ENCODE measurements at regions not wholly inside any gene's neighbourhood (a gene's known extent, or its start where the extent isn't known, plus 50 kb on each side); places are given as distances from the start of the nearest gene placed in this dataset.

DNA sequence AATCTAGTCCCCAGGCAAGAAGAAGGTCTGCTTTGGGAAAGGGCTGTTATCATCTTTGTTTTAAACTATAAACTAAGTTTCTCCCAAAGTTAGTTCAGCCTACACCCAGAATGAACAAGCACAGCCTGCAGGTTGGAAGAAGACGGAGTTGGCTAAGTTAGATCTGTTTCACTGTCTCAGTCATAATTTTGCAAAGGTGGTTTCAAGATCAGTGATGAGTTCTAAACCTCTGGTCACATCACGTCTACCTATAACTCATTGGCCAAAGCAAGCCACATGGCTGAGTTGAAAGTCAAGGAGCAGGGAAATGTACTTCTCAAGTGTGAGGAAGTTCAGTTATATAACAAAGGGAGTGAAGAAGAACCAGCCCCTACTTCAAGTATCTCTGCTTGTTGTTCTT, 50.5 kb upstream of the ECI2 start:
- Histone ChIP-seq H3K9me3 (no peaks in the 10 kb centered on the region), H3K36me3 (no peaks in the 10 kb centered on the region), H3K27me3 (ENCODE audit: low read depth) (no peaks in the 10 kb centered on the region), H3K4me1 (no peaks in the 10 kb centered on the region), H3K27ac (no peak overlapping the region), H3K4me3 (no peak overlapping the region)
- intact Hi-C loops (cut with DNase I): no loop called here
- TF ChIP-seq, protein P1, sequence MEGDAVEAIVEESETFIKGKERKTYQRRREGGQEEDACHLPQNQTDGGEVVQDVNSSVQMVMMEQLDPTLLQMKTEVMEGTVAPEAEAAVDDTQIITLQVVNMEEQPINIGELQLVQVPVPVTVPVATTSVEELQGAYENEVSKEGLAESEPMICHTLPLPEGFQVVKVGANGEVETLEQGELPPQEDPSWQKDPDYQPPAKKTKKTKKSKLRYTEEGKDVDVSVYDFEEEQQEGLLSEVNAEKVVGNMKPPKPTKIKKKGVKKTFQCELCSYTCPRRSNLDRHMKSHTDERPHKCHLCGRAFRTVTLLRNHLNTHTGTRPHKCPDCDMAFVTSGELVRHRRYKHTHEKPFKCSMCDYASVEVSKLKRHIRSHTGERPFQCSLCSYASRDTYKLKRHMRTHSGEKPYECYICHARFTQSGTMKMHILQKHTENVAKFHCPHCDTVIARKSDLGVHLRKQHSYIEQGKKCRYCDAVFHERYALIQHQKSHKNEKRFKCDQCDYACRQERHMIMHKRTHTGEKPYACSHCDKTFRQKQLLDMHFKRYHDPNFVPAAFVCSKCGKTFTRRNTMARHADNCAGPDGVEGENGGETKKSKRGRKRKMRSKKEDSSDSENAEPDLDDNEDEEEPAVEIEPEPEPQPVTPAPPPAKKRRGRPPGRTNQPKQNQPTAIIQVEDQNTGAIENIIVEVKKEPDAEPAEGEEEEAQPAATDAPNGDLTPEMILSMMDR (IDR thresholded peaks at IDR 0.05): no peak
- DNase-seq (no peak), ATAC-seq (no peak)

DNA sequence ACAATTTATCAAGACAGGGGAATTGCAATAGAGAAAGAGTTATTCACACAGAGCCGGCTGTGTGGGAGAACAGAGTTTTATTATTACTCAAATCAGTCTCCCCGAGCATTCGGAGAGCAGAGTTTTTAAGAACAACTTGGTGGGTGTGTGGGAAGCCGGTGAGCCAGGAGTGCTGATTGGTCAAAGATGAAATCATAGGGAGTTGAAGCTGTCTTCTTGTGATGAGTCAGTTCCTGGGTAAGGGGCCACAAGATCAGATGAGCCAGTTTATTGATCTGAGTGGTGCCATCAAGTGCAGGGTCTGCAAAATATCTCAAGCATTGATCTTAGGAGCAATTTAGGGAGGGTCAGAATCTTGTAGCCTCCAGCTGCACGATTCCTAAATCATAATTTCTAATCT, 50.0 kb upstream of the ECI2 start:
- no peak overlapping the region for H3K27ac ChIP-seq
- intact Hi-C loops (cut with DNase I): no loop called here
- no peak for ATAC-seq
- no peaks in the 10 kb centered on the region for H3K27me3 ChIP-seq (ENCODE audit: low read depth)
- H3K4me1 ChIP-seq: no peaks in the 10 kb centered on the region
- no peak overlapping the region for H3K4me3 ChIP-seq
- TF ChIP-seq, protein P1 (IDR thresholded peaks at IDR 0.05): no peak
- H3K9me3 ChIP-seq: no peaks in the 10 kb centered on the region
- H3K36me3 ChIP-seq: no peaks in the 10 kb centered on the region
- DNase-seq: no peak
